Sciatic nerve (tissue), 2 donors: ENCODE measurements at regions not wholly inside any gene's neighbourhood (a gene's known extent, or its start where the extent isn't known, plus 50 kb on each side); places are given as distances from the start of the nearest gene placed in this dataset.
"Not testable (repeated sequence)": the region's sequence is repeated elsewhere in the genome, so short reads cannot be mapped to it uniquely, and the experiment has no call there.

Experiments
- ATAC-seq: fragments of 200-7000 bp; cut with Tn5 transposase; one replicate; pipeline ENCODE4 v1.9.1; 2020; ENCODE audit warnings: mild to moderate bottlenecking, moderate library complexity
- DNase-seq: peaks from one replicate; pipeline ENCODE4 v3.0.0-alpha.2; 2020; ENCODE audit warnings: low spot score
- intact Hi-C: fragments of 100-400 bp; cut with DNase I; formaldehyde crosslinking; loops from one replicate; pipeline ENCODE4 v1.14.2; 2022
- donor health status: DM: no; HTN: no; CAD: no.
- donor health status: DM: no; HTN: no; CAD: no.

DNA sequence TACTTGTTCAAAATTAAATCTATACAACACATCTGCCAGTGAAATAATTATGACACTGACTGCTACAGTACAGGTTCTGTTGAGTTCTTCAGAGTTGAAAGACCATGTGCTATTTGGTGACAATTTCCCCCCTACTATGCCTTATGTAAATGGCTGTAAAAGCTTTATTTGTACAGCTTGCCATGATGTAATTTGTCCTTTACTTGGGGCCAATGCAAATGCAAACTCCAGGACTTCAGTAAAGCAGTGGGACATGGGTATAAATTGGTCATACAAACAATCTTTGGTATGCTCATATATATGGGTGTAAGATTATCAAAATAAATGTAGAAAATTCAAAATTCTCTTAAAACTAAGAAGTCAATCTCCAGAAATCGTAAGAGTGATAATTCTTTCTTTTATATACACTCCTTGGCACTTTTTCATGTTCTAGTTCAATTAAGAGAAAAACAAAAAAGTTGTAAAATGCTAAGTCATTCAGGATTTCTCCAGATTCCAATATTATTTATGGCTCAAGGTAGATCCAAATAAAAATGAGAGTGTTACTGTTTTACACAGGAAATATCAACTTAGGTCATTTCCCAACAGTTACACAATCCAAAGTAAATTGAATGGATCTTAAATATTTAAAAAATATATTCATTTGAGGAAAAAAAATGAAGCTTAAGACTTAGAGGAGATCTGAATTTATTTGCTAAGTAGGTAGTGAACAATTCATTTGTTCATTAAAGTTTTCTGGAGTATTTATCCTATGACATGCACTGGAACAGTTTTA, 1310.5 kb upstream of the CITED2 start:
- DNase-seq: no peak
- intact Hi-C loops: no loop called here
- ATAC-seq: no peak

DNA sequence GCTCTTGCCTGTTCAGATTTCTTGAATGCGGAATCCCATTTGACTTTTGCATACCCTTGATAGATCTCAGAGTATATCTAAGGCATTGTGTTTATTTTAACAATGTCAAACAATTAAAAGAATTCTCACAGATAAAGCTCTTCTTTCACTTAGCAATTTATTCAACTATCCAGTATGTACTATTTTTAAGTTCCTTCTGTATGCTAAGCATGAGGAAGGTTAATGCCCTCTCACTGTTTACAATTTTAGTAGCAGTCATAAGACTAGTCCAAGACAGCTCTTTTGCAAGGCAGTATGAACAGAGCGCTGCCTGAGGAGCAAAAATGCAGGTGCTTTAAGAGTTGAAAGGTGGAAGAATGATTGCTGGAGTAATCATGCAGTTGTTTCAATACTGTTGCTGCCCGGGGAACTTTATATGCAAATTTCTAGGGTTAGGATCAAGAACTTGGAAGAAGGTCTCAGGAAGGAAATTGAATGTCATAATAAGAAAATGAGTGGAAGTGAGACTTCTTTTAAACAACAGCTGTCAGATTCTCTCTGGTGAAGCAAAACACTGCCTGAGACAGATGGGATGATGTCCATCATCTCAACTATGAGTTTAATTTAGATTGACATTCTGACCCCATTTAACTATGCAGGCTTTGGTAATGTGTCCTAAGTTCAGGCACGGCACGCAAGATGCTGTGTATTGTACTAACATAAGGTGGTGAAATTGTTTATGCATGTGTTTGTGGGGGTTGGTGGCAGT, 1303.5 kb upstream of the CITED2 start:
- ATAC-seq: no peak

DNA sequence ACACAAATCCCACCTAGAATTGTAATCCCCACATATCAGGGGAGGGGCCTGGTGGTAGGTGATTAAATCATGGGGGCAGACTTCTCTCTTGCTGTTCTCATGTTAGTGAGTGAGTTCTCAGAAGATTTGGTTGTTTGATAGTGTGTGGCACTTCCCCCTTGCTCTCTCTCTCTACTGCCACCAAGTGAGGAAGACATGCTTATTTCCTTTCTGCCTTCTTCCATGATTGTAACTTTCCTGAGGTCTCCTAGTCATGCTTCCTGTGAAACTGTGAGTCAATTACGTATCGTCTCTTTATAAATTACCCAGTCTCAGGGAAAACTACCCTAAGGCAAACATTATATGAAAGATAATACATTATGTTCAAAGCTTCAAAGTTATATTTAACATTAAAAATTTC, 1297.5 kb upstream of the CITED2 start:
- no peak for DNase-seq
- no peak for ATAC-seq
- intact Hi-C loops: no loop called here

More for the DNA sequence above, 1303.5 kb upstream of the CITED2 start:
- intact Hi-C loops: no loop called here
- DNase-seq: no peak

DNA sequence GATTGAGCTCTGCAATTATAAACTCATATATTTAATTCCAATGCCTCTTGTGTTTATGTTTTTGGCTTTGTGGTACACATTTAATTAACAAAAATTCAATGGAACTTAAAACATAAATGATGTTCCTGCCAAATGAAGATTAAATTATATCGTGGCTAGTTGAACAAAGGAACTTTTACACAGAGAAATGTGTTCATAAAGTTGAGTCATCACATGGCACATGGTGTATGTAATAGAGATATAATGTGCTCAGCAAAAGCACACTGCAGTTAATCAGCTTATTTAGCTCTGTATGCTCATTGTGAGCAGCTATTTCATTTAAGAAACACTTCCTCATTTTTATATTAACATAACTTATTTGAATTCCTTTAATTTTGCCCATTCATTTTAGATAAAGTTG, 1295.6 kb upstream of the CITED2 start:
- DNase-seq (no peak), ATAC-seq (no peak)
- intact Hi-C loops: no loop called here

DNA sequence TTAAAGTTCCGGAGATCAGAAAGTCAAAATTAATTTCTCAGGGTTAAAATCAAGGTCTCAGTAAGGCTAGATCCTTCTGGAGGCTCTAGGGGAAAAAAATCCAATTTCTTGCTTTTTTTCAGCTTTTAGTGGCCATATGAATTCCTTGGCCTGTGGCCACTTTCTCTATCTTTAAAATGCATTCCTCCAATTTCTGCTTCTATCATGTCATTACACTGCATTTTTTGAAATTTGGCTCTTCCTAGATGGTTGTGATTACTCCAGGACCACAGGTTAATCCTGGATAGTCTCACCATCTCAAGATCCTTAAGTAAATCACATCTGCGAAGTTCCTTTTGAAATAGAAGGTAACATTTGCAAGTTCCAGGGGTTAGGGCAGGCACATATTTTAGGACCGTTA, 1294.9 kb upstream of the CITED2 start:
- ATAC-seq: no peak
- no peak for DNase-seq
- intact Hi-C loops: no loop called here

DNA sequence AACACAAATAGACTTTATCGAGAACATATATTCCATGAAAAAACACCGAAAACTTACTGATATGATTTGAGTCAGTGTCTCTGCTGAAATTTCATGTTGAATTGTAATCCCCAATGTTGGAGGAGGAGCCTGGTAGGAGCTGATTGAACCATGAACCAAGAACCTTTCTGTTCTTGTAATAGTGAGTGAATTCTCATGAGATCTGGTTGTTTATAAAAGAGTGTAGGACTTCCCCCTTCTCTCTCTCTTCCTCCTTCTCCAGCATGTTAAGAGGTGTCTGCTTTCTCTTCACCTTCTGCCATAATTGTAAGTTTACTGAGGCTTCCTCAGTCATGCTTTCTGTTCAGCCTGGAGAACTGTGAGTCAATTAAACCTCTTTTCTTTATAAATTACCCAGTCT, 1289.3 kb upstream of the CITED2 start:
- DNase-seq (no peak), ATAC-seq (no peak)
- intact Hi-C loops: no loop called here

DNA sequence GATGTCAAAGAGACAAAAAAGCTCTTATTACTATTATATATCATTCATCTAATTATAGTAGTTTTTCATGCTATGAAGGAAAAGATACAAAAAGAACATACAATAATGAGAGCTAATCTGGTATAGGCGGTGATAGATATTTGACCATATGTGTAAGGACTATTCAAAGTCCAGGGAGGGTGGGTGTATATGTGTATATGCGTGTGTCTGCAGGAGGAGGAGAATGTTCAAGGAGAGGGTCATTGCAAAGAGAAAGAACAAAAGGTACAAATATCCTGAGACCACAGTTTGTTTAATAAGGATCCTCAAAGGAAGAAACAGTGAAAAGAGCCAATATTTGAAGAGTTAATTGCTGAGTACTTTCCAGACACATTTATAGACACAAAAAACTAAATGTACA, 1288.6 kb upstream of the CITED2 start:
- ATAC-seq (no peak), DNase-seq (no peak)
- intact Hi-C loops: no loop called here

DNA sequence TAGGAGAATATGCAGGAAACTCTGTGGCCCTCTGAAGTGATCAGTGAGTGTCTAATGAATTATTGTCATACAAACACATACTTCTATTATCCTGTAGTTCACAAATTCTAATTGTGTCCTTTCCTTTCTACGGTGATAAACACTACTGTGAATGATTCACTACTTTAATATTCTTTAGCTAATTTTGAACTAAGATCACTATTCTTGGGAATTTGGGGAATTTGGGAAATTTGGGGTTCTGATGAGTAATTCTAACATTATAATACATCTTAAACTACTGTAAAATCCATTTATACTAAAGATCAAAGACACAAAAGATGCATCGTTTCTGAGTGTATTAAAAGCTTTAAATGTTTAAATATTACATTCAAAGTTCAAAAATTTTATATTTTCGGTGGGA, 1287.2 kb upstream of the CITED2 start:
- intact Hi-C loops: no loop called here
- ATAC-seq (no peak), DNase-seq (no peak)

DNA sequence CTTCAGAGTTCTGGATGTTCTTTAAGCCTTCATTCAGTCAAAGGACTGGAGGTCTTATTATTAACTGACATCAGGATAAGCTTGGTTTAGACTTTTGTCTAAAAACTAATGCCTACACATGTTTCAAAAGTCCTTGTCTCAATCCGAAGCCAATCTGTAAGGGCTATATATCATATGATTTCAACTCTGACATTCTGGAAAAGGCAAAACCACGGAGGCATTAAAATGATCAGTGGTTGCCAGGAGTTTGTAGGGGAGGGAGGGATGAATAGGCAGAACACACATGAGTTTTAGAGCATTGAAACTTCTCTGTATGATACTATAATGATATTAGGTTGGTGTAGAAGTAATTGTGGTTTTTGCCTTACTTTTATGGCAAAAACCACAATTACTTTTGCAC, 1285.8 kb upstream of the CITED2 start:
- ATAC-seq: no peak
- intact Hi-C loops: no loop called here
- DNase-seq: no peak

DNA sequence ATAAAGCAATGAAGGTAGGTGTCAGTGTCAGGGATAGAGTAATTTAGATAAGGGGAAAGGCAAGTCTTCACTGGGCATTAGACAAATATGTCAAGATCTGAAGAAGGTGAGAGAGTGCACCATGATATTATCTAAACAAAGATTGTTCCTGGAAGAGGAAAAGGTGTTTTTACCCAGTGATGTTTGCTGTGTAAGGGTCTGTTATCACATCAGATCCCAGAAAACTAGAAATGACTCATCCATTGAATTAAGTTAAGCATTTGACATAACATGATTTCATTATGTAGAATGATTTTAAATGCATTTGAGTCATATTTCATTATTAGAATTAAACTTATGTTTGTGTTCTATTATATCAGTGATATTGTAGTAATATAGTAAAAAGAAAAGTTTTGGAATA, 1279.5 kb upstream of the CITED2 start:
- ATAC-seq (no peak), DNase-seq (no peak)
- intact Hi-C loops: no loop called here

DNA sequence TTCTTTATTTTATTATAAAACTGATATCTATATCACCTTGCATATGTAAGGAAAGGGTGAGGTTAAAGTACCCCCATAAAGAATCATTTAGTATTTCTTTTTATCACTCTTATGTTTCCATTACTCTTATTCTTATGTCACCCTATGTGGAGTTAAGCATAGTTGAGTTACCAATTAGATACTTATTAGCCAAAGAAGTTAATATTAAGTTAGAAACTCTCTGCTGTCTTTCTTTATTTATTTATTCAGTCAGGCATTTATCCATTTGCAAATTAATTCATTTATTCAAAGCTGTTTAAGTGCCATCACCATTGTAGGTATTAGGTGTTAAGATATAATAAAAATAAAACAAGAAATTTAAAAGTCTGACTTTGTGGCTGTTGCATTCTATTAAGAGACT, 1279.1 kb upstream of the CITED2 start:
- intact Hi-C loops: no loop called here
- no peak for DNase-seq
- no peak for ATAC-seq

DNA sequence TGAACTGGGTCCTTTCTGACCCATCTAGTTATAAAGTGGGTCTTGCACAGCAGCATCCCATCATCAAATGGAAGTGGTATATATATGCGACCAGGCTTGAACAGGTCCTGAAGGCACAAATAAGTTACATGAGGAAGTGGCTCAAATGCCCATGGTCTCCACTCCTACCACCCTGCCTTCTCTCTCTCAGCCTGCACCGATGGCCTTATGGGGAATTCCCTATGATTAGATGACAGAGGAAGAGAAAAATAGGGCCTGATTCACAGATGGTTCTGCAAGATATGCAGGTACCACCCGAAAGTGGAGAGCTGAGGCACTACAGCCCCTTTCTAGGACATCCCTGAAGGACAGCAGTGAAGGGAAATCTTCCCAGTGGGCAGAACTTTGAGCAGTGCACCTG, 1275.1 kb upstream of the CITED2 start:
- DNase-seq, intact Hi-C loops, ATAC-seq: not testable (repeated sequence)

DNA sequence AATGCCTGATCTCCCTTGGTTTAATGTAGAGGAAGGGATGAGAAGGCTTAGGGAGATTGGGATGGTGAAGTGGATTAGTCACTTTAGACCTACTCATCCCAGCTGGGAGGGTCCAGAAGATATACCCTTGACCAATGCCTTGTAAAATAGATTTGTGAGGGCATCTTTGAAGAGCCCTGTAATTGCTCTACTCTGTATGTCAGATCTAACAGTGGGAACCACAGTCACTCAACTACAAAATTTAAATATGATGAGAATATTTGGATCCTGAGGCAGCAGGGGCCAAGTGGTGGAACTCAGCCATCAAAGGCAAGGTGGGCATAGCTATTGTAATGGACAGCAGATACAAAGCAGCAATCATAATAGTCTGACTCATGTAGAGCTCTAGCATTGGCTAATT, 1272.9 kb upstream of the CITED2 start:
- ATAC-seq, intact Hi-C loops: not testable (repeated sequence)

DNA sequence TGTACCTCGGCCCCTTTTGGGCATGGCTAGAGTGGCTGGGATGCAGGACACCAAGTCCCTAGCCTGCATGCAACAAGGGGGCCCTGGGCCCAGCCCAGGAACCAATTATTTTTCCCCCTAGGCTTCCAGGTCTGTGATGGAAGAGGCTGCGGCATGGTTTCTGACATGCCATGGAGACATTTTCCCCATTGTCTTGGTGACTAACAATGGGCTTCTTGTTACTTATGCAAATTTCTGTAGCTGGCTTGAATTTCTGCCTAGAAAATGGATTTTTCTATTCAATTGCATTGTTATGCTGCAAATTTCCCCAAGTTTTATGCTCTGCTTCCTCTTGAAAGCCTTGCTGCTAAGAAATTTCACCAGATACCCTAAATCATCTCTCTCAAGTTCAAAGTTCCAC, 1269.6 kb upstream of the CITED2 start:
- intact Hi-C loops: no loop called here
- no peak for ATAC-seq
- DNase-seq: no peak

More for the DNA sequence above, 1272.9 kb upstream of the CITED2 start:
- not testable (repeated sequence) for DNase-seq

DNA sequence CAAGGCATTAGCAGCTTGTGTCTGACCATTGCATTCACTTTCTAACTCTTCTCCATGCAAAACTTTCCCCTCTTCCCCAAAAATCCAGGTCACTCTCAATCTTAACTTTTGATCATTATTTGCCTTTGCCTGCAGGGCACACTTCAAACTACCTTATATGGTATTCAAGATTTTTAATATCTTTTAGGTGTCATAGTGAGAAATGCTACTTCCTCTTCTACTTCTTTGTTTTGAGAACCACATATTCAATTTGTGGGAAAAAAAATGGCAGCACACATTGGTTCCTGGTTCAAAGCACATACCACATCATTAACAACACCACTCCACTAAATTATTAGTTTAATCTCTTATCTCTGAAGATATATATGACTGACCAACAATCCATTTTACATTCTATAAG, 1267.0 kb upstream of the CITED2 start:
- ATAC-seq (no peak), DNase-seq (no peak)
- intact Hi-C loops: no loop called here

DNA sequence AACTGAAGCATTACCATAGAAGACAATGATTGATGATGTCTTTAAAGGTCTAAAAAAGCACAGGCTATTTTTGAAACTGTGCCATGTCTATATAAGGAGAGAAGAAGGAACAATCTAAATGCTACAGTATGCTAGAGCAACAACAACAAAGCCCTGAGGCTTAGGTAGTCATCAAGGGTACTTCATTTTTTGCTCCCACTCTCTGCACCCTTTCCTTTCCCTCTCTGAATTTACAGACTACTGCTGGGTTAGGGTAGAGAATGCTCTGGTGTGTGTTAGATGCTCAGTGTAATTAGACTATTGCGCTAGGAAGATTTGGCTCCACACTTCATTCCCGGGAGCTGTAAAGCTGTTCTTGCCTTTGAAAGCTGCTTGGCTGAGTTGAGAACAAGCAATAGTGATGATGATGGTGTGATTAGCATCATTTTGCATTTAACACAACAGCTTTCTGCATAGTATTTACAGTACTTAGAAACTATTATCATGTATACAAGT, 1262.5 kb upstream of the CITED2 start:
- DNase-seq: no peak
- ATAC-seq: no peak
- intact Hi-C loops: no loop called here

DNA sequence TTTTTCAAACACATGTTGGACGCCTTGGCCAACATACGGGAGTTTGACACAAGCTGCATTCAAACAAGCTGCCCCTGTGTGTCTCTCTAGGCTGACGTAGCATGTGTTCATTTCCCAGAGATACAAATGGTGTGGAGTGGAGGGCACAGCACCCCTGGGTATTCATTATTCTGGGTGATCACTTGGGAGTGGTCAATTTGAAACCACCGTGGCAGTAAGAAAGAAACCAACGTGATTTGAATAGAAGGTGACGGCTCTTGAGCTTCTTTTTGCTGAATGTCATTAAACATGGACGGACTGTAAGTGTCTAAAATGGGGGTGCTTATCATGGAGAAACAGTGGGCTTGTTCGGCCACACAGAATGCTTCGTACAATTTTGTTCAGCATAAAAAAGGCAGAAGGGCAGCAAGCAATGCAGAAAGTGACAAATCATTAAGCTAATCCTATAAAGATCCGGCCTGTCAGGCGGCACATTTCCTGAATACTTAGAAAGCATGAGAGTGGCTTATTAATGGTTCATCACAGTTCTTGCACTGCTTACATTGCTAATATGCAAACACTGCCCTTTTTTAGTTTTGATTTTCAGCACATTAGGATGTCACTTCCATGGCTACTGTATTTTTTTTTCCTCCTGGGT, 1261.9 kb upstream of the CITED2 start:
- DNase-seq (no peak), ATAC-seq (no peak)
- intact Hi-C loops: no loop called here

DNA sequence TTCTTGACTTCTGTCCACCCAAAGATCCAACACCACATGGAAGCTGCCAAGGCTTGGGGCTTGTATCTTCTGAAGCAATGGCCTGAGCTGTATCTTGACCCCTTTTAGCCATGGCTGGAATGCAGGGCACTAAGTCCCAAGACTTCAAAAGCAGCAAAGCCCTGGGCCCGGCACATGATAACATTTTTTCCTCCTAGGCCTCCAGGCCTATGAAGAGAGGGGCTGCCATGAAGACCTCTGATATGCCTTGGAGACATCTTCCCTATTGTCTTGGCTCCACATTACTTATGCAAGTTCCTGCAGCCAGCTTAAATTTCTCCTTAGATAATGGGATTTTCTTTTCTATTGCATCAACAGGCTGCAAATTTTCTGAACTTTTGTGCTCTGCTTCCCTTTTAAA, 1252.6 kb upstream of the CITED2 start:
- ATAC-seq (no peak), DNase-seq (no peak)
- intact Hi-C loops: no loop called here

DNA sequence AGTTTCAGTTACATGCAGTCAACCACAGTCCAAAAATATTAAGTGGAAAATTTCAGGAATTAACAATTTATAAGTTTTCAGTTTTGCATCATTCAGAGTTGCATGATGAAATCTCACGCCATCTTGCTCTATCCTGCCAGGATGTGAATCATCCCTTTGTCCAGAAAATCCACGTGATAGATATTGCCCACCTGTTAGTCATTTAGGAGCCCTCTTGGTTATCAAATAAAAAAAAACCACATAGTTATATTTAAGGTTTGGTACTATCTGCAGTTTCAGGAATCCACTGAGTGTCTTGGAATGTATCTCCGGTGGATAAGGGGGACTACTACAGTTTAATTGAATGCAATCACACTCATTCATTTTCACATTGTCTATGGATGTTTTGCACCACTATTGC, 1249.0 kb upstream of the CITED2 start:
- DNase-seq: no peak
- no peak for ATAC-seq
- intact Hi-C loops: no loop called here

DNA sequence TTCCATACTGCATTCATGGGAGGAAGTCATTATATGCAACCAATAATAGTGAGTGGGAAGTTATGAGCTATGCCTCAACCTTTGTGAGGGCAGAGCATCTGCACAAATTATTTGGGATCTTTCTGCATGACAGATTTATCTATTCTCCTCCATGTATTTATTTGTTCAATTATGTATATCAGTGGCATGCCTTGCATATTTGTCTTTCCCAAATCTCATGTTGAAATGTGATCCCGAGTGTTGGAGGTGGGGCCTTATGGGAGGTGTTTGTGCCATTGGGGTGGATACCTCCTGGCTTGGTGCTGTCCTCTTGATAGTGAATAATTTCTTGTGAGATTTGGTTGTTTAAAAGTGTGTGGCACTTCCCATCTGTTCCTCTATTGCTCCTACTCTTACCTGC, 1246.0 kb upstream of the CITED2 start:
- ATAC-seq: no peak
- no peak for DNase-seq
- intact Hi-C loops: no loop called here
